Keratinocyte (primary cell): ENCODE measurements at regions not wholly inside any gene's neighbourhood (a gene's known extent, or its start where the extent isn't known, plus 50 kb on each side); places are given as distances from the start of the nearest gene placed in this dataset.
"Not testable (repeated sequence)": the region's sequence is repeated elsewhere in the genome, so short reads cannot be mapped to it uniquely, and the experiment has no call there.

Source experiments
- CTCF ChIP-seq, 3 experiments: IDR thresholded peaks in 1 of 3; conservative IDR thresholded peaks in 1 of 3; optimal IDR thresholded peaks in 1 of 3; 2 replicates in 2 of 3; 3 replicates in 1 of 3; pipeline versions ENCODE3 to v1.5.1; 2011; ENCODE audit warnings: low read length in 3 of 3, mild to moderate bottlenecking in 3 of 3, moderate library complexity in 2 of 3, control low read depth in 1 of 3, inconsistent platforms in 1 of 3; ENCODE audit not compliant: insufficient read depth in 2 of 3; ENCODE audit errors: extremely low read depth in 1 of 3
- EZH2 ChIP-seq: IDR thresholded peaks from one replicate; pipeline ENCODE4 v1.6.1; 2012; ENCODE audit warnings: inconsistent platforms, mild to moderate bottlenecking, low read length, moderate library complexity

GRCh38 chr3:102382201-102382600, 52.6 kb upstream of the ZPLD1 start:
- TF ChIP-seq CTCF (optimal IDR thresholded peaks at IDR 0.05 in 1 of 3, IDR thresholded peaks at IDR 0.05 in 1 of 3, conservative IDR thresholded peaks at IDR 0.05 in 1 of 3; ENCODE audit: extremely low read depth in 1 of 3, insufficient read depth in 2 of 3, low read length in 3 of 3); EZH2: not testable (repeated sequence)
